ENCODE measurements at regions not wholly inside any gene's neighbourhood (a gene's known extent, or its start where the extent isn't known, plus 50 kb on each side); places are given as distances from the start of the nearest gene placed in this dataset.

GRCh38 chr16:26717826-26718225 lies 348.9 kb upstream of the C16orf82 start:
- ATAC-seq (no peak), DNase-seq (ENCODE audit: low read depth, low spot score) (no peak)
- no peak overlapping the region for H3K27ac ChIP-seq (ENCODE audit: low read depth, low read length)
- H4K20me1 ChIP-seq (ENCODE audit: insufficient read depth) = no peaks in the 10 kb centered on the region
- H3K4me3 ChIP-seq (replicated peaks in 1 of 2; ENCODE audit: low read depth in 1 of 2, low read length in 2 of 2) = no peak overlapping the region
- no peak for TF ChIP-seq EGR1 (IDR thresholded peaks at IDR 0.05; ENCODE audit: low read depth)
- TF ChIP-seq ZNF274 (IDR thresholded peaks at IDR 0.05; ENCODE audit: low read depth, low read length) = no peak
- TF ChIP-seq CTCF (IDR thresholded peaks at IDR 0.05 in 2 of 3, conservative IDR thresholded peaks at IDR 0.05 in 1 of 3; ENCODE audit: borderline replicate concordance in 1 of 3, insufficient read depth in 1 of 3, low read depth in 2 of 3, low read length in 2 of 3) = no peak
- no peak for TF ChIP-seq ZBTB33 (IDR thresholded peaks at IDR 0.05; ENCODE audit: extremely low read depth, insufficient replicate concordance, low read length)
- no peak for TF ChIP-seq RAD21 (IDR thresholded peaks at IDR 0.05; ENCODE audit: low read depth)
- TF ChIP-seq JUND (IDR thresholded peaks at IDR 0.05) = no peak
- no peak for TF ChIP-seq FOSL1 (IDR thresholded peaks at IDR 0.05; ENCODE audit: low read depth)
- TF ChIP-seq EZH2 (IDR thresholded peaks at IDR 0.05) = no peak
- no peak for TF ChIP-seq SRF (IDR thresholded peaks at IDR 0.05; ENCODE audit: low read depth)
- no peak for TF ChIP-seq ATF3 (IDR thresholded peaks at IDR 0.05)
- TF ChIP-seq SP1 (IDR thresholded peaks at IDR 0.05; ENCODE audit: low read depth) = no peak
- TF ChIP-seq TCF7L2 (IDR thresholded peaks at IDR 0.05; ENCODE audit: borderline replicate concordance, extremely low read depth, insufficient read depth, insufficient read length) = no peak
- TF ChIP-seq ELF1 (IDR thresholded peaks at IDR 0.05; ENCODE audit: borderline replicate concordance, low read depth) = no peak
- TF ChIP-seq ZFX (IDR thresholded peaks at IDR 0.05) = no peak
- no peak for TF ChIP-seq POLR2A (IDR thresholded peaks at IDR 0.05; ENCODE audit: borderline replicate concordance, extremely low read depth, insufficient read depth, insufficient read length)
- TF ChIP-seq POLR2AphosphoS5 (IDR thresholded peaks at IDR 0.05; ENCODE audit: low read depth, low read length) = no peak
- TF ChIP-seq REST (IDR thresholded peaks at IDR 0.05; ENCODE audit: low read depth) = no peak
- no peak for TF ChIP-seq CEBPB (IDR thresholded peaks at IDR 0.05; ENCODE audit: low read depth)
- no peak for TF ChIP-seq CBX3 (IDR thresholded peaks at IDR 0.05; ENCODE audit: low read depth)
- no peaks in the 10 kb centered on the region for H3K27me3 ChIP-seq (ENCODE audit: insufficient read depth, low read length)
- POLR2A ChIA-PET = no interaction called here
- no peaks in the 10 kb centered on the region for H3K9me3 ChIP-seq (ENCODE audit: control insufficient read depth in 1 of 2, insufficient read depth in 1 of 2, low read depth in 1 of 2, low read length in 2 of 2)
- no peaks in the 10 kb centered on the region for H3K79me2 ChIP-seq (ENCODE audit: insufficient read depth, low read length)
- no peaks in the 10 kb centered on the region for H3K36me3 ChIP-seq (ENCODE audit: control insufficient read depth in 1 of 2, insufficient read depth in 2 of 2, low read length in 2 of 2)
- CTCF ChIA-PET = no interaction called here
- no TSS peak for BruUV-seq (replicated peaks)
- intact Hi-C loops (cut with micrococcal nuclease) = no loop called here
- no peak overlapping the region for H3K4me2 ChIP-seq (ENCODE audit: low read length)
- H3K9ac ChIP-seq (ENCODE audit: low read length) = no peak overlapping the region
- H3K9me2 ChIP-seq (ENCODE audit: insufficient read depth) = no peaks in the 10 kb centered on the region
- RAD21 ChIA-PET (ENCODE audit: low non-redundant PET in 1 of 2, low total read pairs in 2 of 2, uncharacterized antibody in 2 of 2, unreplicated experiment in 2 of 2) = no interaction called here
- no peak overlapping the region for H2AFZ ChIP-seq (ENCODE audit: low read depth, low read length, poor library complexity, severe bottlenecking)
- no peaks in the 10 kb centered on the region for H3K4me1 ChIP-seq (ENCODE audit: control insufficient read depth in 1 of 2, insufficient read depth in 2 of 2, low read length in 2 of 2)
